Loucy (cell line): ENCODE measurements at regions not wholly inside any gene's neighbourhood (a gene's known extent, or its start where the extent isn't known, plus 50 kb on each side); places are given as distances from the start of the nearest gene placed in this dataset.

Experiments
- H2AFZ ChIP-seq: fragments of 200-600 bp; sonication (generic); 2 replicates; pipeline ENCODE4 v1.6.0; 2016; ENCODE audit warnings: antibody characterized with exemption, mild to moderate bottlenecking, low read length, moderate library complexity
- H3F3A ChIP-seq: fragments of 200-600 bp; 2 replicates; pipeline ENCODE4 v1.6.0; 2016; ENCODE audit warnings: antibody characterized with exemption, low read depth, mild to moderate bottlenecking
- H3K27me3 ChIP-seq: fragments of 200-600 bp; sonication (generic); 2 replicates; pipeline ENCODE4 v1.6.1; 2014; ENCODE audit warnings: low read length, mild to moderate bottlenecking; ENCODE audit not compliant: insufficient read depth, poor library complexity, severe bottlenecking
- H3K36me3 ChIP-seq: fragments of 200-600 bp; sonication (generic); 2 replicates; pipeline ENCODE4 v1.6.1; 2016; ENCODE audit warnings: low read length; ENCODE audit not compliant: insufficient read depth
- H3K4me1 ChIP-seq: fragments of 200-600 bp; sonication (generic); 2 replicates; pipeline ENCODE4 v1.5.1; 2014; ENCODE audit warnings: low read length, mild to moderate bottlenecking; ENCODE audit not compliant: insufficient read depth, poor library complexity, severe bottlenecking
- H3K4me2 ChIP-seq: fragments of 200-600 bp; sonication (generic); 2 replicates; pipeline ENCODE4 v1.6.0; 2014; ENCODE audit warnings: antibody characterized with exemption, low read length, low read depth, mild to moderate bottlenecking; ENCODE audit not compliant: poor library complexity, severe bottlenecking
- H3K4me3 ChIP-seq: fragments of 200-600 bp; sonication (generic); 2 replicates; pipeline ENCODE4 v1.5.1; 2014; ENCODE audit warnings: low read length, mild to moderate bottlenecking, mixed read lengths; ENCODE audit not compliant: poor library complexity, severe bottlenecking
- H3K79me2 ChIP-seq: fragments of 200-600 bp; sonication (generic); 2 replicates; pipeline ENCODE4 v1.6.1; 2014; ENCODE audit warnings: low read length; ENCODE audit not compliant: insufficient read depth
- H3K9ac ChIP-seq: fragments of 200-600 bp; sonication (generic); 2 replicates; pipeline ENCODE4 v1.6.0; 2014; ENCODE audit warnings: mild to moderate bottlenecking, low read depth, low read length, moderate library complexity; ENCODE audit not compliant: poor library complexity, severe bottlenecking
- H3K9me2 ChIP-seq: fragments of 200-600 bp; sonication (generic); replicated peaks from 2 replicates; pipeline ENCODE4 v1.6.1; 2016; ENCODE audit warnings: low read depth, low read length, mixed read lengths
- H3K9me3 ChIP-seq: fragments of 200-600 bp; sonication (generic); 2 replicates; pipeline ENCODE4 v1.6.1; 2014; ENCODE audit warnings: mild to moderate bottlenecking, antibody characterized with exemption, low read length, low read depth; ENCODE audit not compliant: insufficient read depth
- H4K20me1 ChIP-seq: fragments of 200-600 bp; sonication (generic); 2 replicates; pipeline ENCODE4 v1.6.0; 2014; ENCODE audit warnings: antibody characterized with exemption, low read length, mild to moderate bottlenecking; ENCODE audit not compliant: insufficient read depth, poor library complexity, severe bottlenecking
- CTCF ChIP-seq: fragments of 200-600 bp; sonication (generic); conservative IDR thresholded peaks from 2 replicates; pipeline ENCODE4 v1.5.1; 2014; ENCODE audit warnings: mild to moderate bottlenecking, antibody characterized with exemption, low read length
- EZH2phosphoT487 ChIP-seq: fragments of 200-600 bp; IDR thresholded peaks from 2 replicates; pipeline ENCODE4 v1.6.1; 2018; ENCODE audit warnings: antibody characterized with exemption, mild to moderate bottlenecking, moderate library complexity, borderline replicate concordance

GRCh38 chr2:167890739-167891138 lies 356.7 kb downstream of the STK39 start:
- Histone ChIP-seq H3K79me2 (no peaks in the 10 kb centered on the region), H3K36me3 (no peaks in the 10 kb centered on the region), H3K9me3 (no peaks in the 10 kb centered on the region), H2AFZ (no peak overlapping the region), H3K4me2 (no peak overlapping the region), H3K4me1 (no peaks in the 10 kb centered on the region), H3K27me3 (no peaks in the 10 kb centered on the region), H3K9ac (no peak overlapping the region), H3K4me3 (no peak overlapping the region), H3K9me2 (no peaks in the 10 kb centered on the region), H3F3A (no peaks in the 10 kb centered on the region), H4K20me1 (no peaks in the 10 kb centered on the region)
- no peak for TF ChIP-seq EZH2phosphoT487

GRCh38 chr2:167880415-167880814 lies 367.0 kb downstream of the STK39 start:
- no peak overlapping the region for H2AFZ ChIP-seq
- H3K27me3 ChIP-seq, result no peaks in the 10 kb centered on the region
- H3K4me1 ChIP-seq, result no peaks in the 10 kb centered on the region
- no peaks in the 10 kb centered on the region for H3K36me3 ChIP-seq
- no peaks in the 10 kb centered on the region for H3K9me2 ChIP-seq
- H3K79me2 ChIP-seq, result no peaks in the 10 kb centered on the region
- TF ChIP-seq CTCF (no peak), EZH2phosphoT487 (no peak)
- no peak overlapping the region for H3K9ac ChIP-seq
- no peak overlapping the region for H3K4me3 ChIP-seq
- no peak overlapping the region for H3K4me2 ChIP-seq
- no peaks in the 10 kb centered on the region for H3F3A ChIP-seq
- H3K9me3 ChIP-seq, result no peaks in the 10 kb centered on the region
- H4K20me1 ChIP-seq, result no peaks in the 10 kb centered on the region

- Histone ChIP-seq H2AFZ (no peak overlapping the region), H3K9ac (no peak overlapping the region), H4K20me1 (no peaks in the 10 kb centered on the region), H3K9me2 (no peaks in the 10 kb centered on the region), H3F3A (no peaks in the 10 kb centered on the region), H3K4me2 (no peak overlapping the region), H3K27me3 (no peaks in the 10 kb centered on the region), H3K36me3 (no peaks in the 10 kb centered on the region), H3K4me1 (no peaks in the 10 kb centered on the region), H3K9me3 (no peaks in the 10 kb centered on the region), H3K4me3 (no peak overlapping the region), H3K79me2 (no peaks in the 10 kb centered on the region)
- no peak for TF ChIP-seq CTCF
- TF ChIP-seq EZH2phosphoT487, result no peak
These were observed 371.9 kb downstream of the STK39 start for GRCh38 chr2:167875529-167875928.

GRCh38 chr2:167874812-167875211 lies 372.6 kb downstream of the STK39 start:
- Histone ChIP-seq H3K4me2 (no peak overlapping the region), H3K36me3 (no peaks in the 10 kb centered on the region), H3K27me3 (no peaks in the 10 kb centered on the region), H3K9me3 (no peaks in the 10 kb centered on the region), H3K4me3 (no peak overlapping the region), H3K79me2 (no peaks in the 10 kb centered on the region), H2AFZ (no peak overlapping the region), H3F3A (no peaks in the 10 kb centered on the region), H3K4me1 (no peaks in the 10 kb centered on the region), H4K20me1 (no peaks in the 10 kb centered on the region), H3K9ac (no peak overlapping the region), H3K9me2 (no peaks in the 10 kb centered on the region)
- TF ChIP-seq EZH2phosphoT487 (no peak), CTCF (no peak)
